ENCODE measurements at regions not wholly inside any gene's neighbourhood (a gene's known extent, or its start where the extent isn't known, plus 50 kb on each side); places are given as distances from the start of the nearest gene placed in this dataset.
A peak's percentile ranks its signal among the peaks of the same experiment; 100 is the strongest.

DNA sequence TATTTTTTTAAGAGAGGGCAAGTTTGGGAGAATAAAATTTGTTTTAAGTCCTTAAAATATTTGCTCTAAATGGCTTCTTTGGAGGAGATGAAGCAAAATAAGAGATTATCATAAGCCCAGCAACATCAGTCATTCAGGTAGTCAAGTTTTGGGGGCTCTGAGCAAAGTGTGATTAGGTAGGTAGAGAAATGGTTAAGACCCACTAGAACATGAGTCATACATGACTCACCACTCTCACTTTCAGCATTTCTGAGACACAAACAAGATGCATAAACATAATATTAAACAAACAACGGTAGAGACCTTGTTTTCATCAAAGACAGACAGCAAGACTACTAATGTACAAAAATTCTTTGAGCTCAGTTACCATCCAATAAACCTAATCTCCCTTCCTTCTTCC is 272.2 kb downstream of the LMO4 start:
- Histone ChIP-seq H3K9me3 (ENCODE audit: control insufficient read depth in 2 of 2, insufficient read depth in 1 of 2, low read depth in 1 of 2, low read length in 1 of 2) (no peaks in the 10 kb centered on the region), H3K27me3 (ENCODE audit: control insufficient read depth in 3 of 3, insufficient read depth in 3 of 3, low read length in 3 of 3) (no peaks in the 10 kb centered on the region), H3K27ac (ENCODE audit: low read depth in 1 of 3, low read length in 2 of 3) (no peak overlapping the region), H3K4me1 (ENCODE audit: control insufficient read depth in 3 of 3, insufficient read depth in 2 of 3, low read depth in 1 of 3, low read length in 2 of 3) (peaks cover 0 to 20% (median 0%) of the 10 kb centered on the region in 3 donors), H3K4me3 (ENCODE audit: low read depth in 1 of 3, low read length in 3 of 3) (no peak overlapping the region), H3K36me3 (ENCODE audit: control insufficient read depth in 3 of 3, insufficient read depth in 2 of 3, low read depth in 1 of 3, low read length in 3 of 3) (no peaks in the 10 kb centered on the region)
- 50 to 58% (median 50%) methylated on average over 1 of the region's 1 CpG for WGBS, 3 donors
- FAIRE-seq (no peak), DNase-seq (no peak)

DNA sequence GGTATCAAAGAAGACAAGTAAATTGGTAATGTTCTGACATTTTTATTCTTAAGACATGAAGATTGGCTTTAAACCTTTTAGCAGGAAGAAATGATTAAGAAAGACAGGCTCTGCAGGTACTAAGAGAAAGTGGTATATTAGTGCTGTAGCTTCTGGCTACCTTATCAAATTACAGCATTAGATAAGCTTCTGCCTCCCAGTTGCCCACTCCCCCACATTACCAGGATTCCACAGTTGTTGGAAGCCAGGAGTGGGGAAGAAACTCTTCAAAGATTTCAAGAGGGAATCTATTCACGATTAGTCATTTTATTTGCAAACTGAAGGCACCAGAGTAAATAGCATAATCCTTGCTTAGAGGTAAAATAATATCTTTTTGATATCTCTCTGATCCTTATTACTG is 274.9 kb downstream of the LMO4 start:
- H3K27me3 ChIP-seq (ENCODE audit: control insufficient read depth in 3 of 3, insufficient read depth in 3 of 3, low read length in 3 of 3): no peaks in the 10 kb centered on the region
- FAIRE-seq (no peak), DNase-seq (no peak)
- no peaks in the 10 kb centered on the region for H3K9me3 ChIP-seq (ENCODE audit: control insufficient read depth in 2 of 2, insufficient read depth in 1 of 2, low read depth in 1 of 2, low read length in 1 of 2)
- 75 to 90% (median 82%) methylated on average over 1 of the region's 1 CpG for WGBS, 3 donors
- H3K27ac ChIP-seq (ENCODE audit: low read depth in 1 of 3, low read length in 2 of 3): no peak overlapping the region
- H3K4me3 ChIP-seq (ENCODE audit: low read depth in 1 of 3, low read length in 3 of 3): no peak overlapping the region
- H3K4me1 ChIP-seq (ENCODE audit: control insufficient read depth in 3 of 3, insufficient read depth in 2 of 3, low read depth in 1 of 3, low read length in 2 of 3): peaks cover 0 to 20% (median 0%) of the 10 kb centered on the region in 3 donors
- H3K36me3 ChIP-seq (ENCODE audit: control insufficient read depth in 3 of 3, insufficient read depth in 2 of 3, low read depth in 1 of 3, low read length in 3 of 3): no peaks in the 10 kb centered on the region

- peak; percentile 39 to 67 for DNase-seq
- Histone ChIP-seq H3K4me1 (ENCODE audit: control insufficient read depth in 3 of 3, insufficient read depth in 2 of 3, low read depth in 1 of 3, low read length in 2 of 3) (peaks cover 0 to 4% (median 0%) of the 10 kb centered on the region in 3 donors), H3K4me3 (ENCODE audit: low read depth in 1 of 3, low read length in 3 of 3) (no peak overlapping the region), H3K27ac (ENCODE audit: low read depth in 1 of 3, low read length in 2 of 3) (peak overlapping the region in 1 of 3 donors; percentile 38), H3K36me3 (ENCODE audit: control insufficient read depth in 3 of 3, insufficient read depth in 2 of 3, low read depth in 1 of 3, low read length in 3 of 3) (no peaks in the 10 kb centered on the region), H3K9me3 (ENCODE audit: control insufficient read depth in 2 of 2, insufficient read depth in 1 of 2, low read depth in 1 of 2, low read length in 1 of 2) (peaks cover 0 to 3% of the 10 kb centered on the region in 2 donors), H3K27me3 (ENCODE audit: control insufficient read depth in 3 of 3, insufficient read depth in 3 of 3, low read length in 3 of 3) (no peaks in the 10 kb centered on the region)
- WGBS, 3 donors: 21 to 54% (median 38%) methylated on average over 3 of the region's 3 CpGs
- FAIRE-seq: no peak
Measured at GRCh38 chr1:87612956-87613355, 284.3 kb downstream of the LMO4 start.

DNA sequence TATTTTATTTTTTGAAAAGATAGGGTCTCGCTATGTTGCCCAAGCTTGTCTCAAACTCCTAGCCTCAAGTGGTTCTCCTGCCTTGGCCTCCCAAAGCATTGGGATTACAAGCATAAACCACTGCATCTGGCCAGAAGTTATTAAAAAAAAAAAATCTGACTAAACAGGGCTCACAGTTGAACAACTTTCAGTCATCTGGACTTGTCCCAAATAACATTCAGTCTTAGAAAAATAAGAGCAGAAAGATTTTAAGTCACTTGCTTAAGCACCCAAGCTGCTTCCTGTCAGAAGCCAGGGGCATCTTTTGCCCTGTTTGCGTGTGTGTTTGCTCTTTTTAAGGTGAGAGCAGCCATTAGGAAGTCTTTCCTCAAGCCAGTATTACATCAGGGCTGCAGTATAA is 286.8 kb downstream of the LMO4 start:
- no peaks in the 10 kb centered on the region for H3K36me3 ChIP-seq (ENCODE audit: control insufficient read depth in 3 of 3, insufficient read depth in 2 of 3, low read depth in 1 of 3, low read length in 3 of 3)
- DNase-seq (no peak), FAIRE-seq (no peak)
- peaks cover 0 to 4% (median 0%) of the 10 kb centered on the region in 3 donors for H3K4me1 ChIP-seq (ENCODE audit: control insufficient read depth in 3 of 3, insufficient read depth in 2 of 3, low read depth in 1 of 3, low read length in 2 of 3)
- no peak overlapping the region for H3K4me3 ChIP-seq (ENCODE audit: low read depth in 1 of 3, low read length in 3 of 3)
- H3K27ac ChIP-seq (ENCODE audit: low read depth in 1 of 3, low read length in 2 of 3): no peak overlapping the region
- 78 to 94% (median 89%) methylated on average over 2 of the region's 2 CpGs for WGBS, 3 donors
- H3K9me3 ChIP-seq (ENCODE audit: control insufficient read depth in 2 of 2, insufficient read depth in 1 of 2, low read depth in 1 of 2, low read length in 1 of 2): peaks cover 0 to 12% of the 10 kb centered on the region in 2 donors
- no peaks in the 10 kb centered on the region for H3K27me3 ChIP-seq (ENCODE audit: control insufficient read depth in 3 of 3, insufficient read depth in 3 of 3, low read length in 3 of 3)

DNA sequence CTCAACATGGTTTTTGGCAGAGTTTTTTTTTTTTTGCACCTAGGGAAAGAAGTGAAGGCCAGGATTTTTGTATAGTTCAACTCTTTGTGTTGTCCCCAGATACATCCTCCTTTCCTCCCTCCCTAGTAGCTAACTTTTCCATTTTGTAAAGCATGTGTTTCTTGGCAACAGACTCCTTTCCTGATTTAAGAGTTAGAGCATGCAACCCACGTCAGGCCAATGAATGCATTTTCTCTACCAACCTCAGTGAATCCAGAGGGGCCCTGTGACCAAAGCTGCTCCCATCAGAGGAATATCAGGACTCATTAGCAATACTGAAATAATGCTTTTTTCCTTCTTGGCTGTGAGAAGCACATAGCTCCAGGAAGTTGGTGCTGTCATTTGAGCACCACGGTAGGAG is 287.2 kb downstream of the LMO4 start:
- Histone ChIP-seq H3K27me3 (ENCODE audit: control insufficient read depth in 3 of 3, insufficient read depth in 3 of 3, low read length in 3 of 3) (no peaks in the 10 kb centered on the region), H3K27ac (ENCODE audit: low read depth in 1 of 3, low read length in 2 of 3) (no peak overlapping the region), H3K4me1 (ENCODE audit: control insufficient read depth in 3 of 3, insufficient read depth in 2 of 3, low read depth in 1 of 3, low read length in 2 of 3) (peaks cover 0 to 4% (median 0%) of the 10 kb centered on the region in 3 donors), H3K36me3 (ENCODE audit: control insufficient read depth in 3 of 3, insufficient read depth in 2 of 3, low read depth in 1 of 3, low read length in 3 of 3) (no peaks in the 10 kb centered on the region), H3K4me3 (ENCODE audit: low read depth in 1 of 3, low read length in 3 of 3) (no peak overlapping the region), H3K9me3 (ENCODE audit: control insufficient read depth in 2 of 2, insufficient read depth in 1 of 2, low read depth in 1 of 2, low read length in 1 of 2) (peaks cover 0 to 12% of the 10 kb centered on the region in 2 donors)
- 72 to 89% (median 85%) methylated on average over 2 of the region's 2 CpGs for WGBS, 3 donors
- FAIRE-seq: no peak
- DNase-seq: no peak

DNA sequence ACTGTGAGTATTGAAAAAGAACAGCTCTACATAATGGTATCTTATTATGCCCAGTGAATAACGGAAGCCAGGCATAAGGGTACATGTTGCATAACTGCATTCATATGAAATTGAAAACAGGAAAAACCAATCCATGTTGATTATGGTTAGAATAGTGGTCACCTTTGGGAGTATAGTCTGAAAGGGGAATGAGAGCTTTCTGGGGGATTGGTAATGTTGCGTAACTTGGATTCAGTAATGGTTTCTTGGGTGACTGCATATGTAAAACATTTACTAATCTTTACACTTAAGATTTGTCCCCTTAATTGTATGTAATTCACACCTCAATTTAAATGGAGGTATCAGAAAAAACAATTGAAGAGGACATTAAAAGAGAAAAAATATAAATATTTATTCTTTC is 292.1 kb downstream of the LMO4 start:
- DNase-seq (no peak), FAIRE-seq (no peak)
- WGBS, 3 donors: 95 to 98% (median 96%) methylated on average over 2 of the region's 2 CpGs
- H3K27ac ChIP-seq (ENCODE audit: low read depth in 1 of 3, low read length in 2 of 3): no peak overlapping the region
- no peaks in the 10 kb centered on the region for H3K36me3 ChIP-seq (ENCODE audit: control insufficient read depth in 3 of 3, insufficient read depth in 2 of 3, low read depth in 1 of 3, low read length in 3 of 3)
- peaks cover 0 to 17% of the 10 kb centered on the region in 2 donors for H3K9me3 ChIP-seq (ENCODE audit: control insufficient read depth in 2 of 2, insufficient read depth in 1 of 2, low read depth in 1 of 2, low read length in 1 of 2)
- no peaks in the 10 kb centered on the region for H3K27me3 ChIP-seq (ENCODE audit: control insufficient read depth in 3 of 3, insufficient read depth in 3 of 3, low read length in 3 of 3)
- no peak overlapping the region for H3K4me3 ChIP-seq (ENCODE audit: low read depth in 1 of 3, low read length in 3 of 3)
- H3K4me1 ChIP-seq (ENCODE audit: control insufficient read depth in 3 of 3, insufficient read depth in 2 of 3, low read depth in 1 of 3, low read length in 2 of 3): no peaks in the 10 kb centered on the region

GRCh38 chr1:87629673-87630072 is 301.0 kb downstream of the LMO4 start:
- no peaks in the 10 kb centered on the region for H3K36me3 ChIP-seq (ENCODE audit: control insufficient read depth in 3 of 3, insufficient read depth in 2 of 3, low read depth in 1 of 3, low read length in 3 of 3)
- FAIRE-seq (no peak), DNase-seq (no peak)
- WGBS, 3 donors: 71 to 88% (median 85%) methylated on average over 1 of the region's 1 CpG
- H3K27ac ChIP-seq (ENCODE audit: low read depth in 1 of 3, low read length in 2 of 3): no peak overlapping the region
- H3K27me3 ChIP-seq (ENCODE audit: control insufficient read depth in 3 of 3, insufficient read depth in 3 of 3, low read length in 3 of 3): no peaks in the 10 kb centered on the region
- H3K4me3 ChIP-seq (ENCODE audit: low read depth in 1 of 3, low read length in 3 of 3): no peak overlapping the region
- H3K4me1 ChIP-seq (ENCODE audit: control insufficient read depth in 3 of 3, insufficient read depth in 2 of 3, low read depth in 1 of 3, low read length in 2 of 3): no peaks in the 10 kb centered on the region
- peaks cover 0 to 5% of the 10 kb centered on the region in 2 donors for H3K9me3 ChIP-seq (ENCODE audit: control insufficient read depth in 2 of 2, insufficient read depth in 1 of 2, low read depth in 1 of 2, low read length in 1 of 2)

DNA sequence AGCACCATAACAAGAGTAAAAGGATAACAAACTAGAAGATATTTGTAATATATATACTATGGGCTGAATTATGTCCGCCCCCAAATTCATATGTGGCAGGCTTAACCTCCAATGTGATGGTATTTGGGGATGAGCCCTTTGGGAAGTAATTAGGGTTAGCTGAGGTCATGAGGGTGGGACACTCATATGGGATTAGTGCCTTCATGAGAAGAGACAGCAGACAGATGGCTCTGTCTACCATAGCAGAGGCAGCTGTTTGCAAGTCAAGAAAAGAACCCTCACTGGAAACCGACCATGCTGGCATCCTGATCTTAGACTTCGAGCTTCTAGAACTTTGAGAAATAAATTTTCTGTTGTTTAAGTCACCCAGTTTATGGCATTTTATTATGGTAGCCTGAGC is 303.6 kb downstream of the LMO4 start:
- WGBS, 3 donors: 76 to 86% (median 85%) methylated on average over 3 of the region's 3 CpGs
- FAIRE-seq: no peak
- H3K9me3 ChIP-seq (ENCODE audit: control insufficient read depth in 2 of 2, insufficient read depth in 1 of 2, low read depth in 1 of 2, low read length in 1 of 2): peaks cover 0 to 16% of the 10 kb centered on the region in 2 donors

GRCh38 chr1:87636198-87636892 is 307.7 kb downstream of the LMO4 start:
- H3K27me3 ChIP-seq (ENCODE audit: control insufficient read depth in 3 of 3, insufficient read depth in 3 of 3, low read length in 3 of 3): no peaks in the 10 kb centered on the region
- no peak overlapping the region for H3K27ac ChIP-seq (ENCODE audit: low read depth in 1 of 3, low read length in 2 of 3)
- FAIRE-seq: no peak
- 96 to 97% (median 97%) methylated on average over 28 of the region's 28 CpGs for WGBS, 3 donors
- no peaks in the 10 kb centered on the region for H3K36me3 ChIP-seq (ENCODE audit: control insufficient read depth in 3 of 3, insufficient read depth in 2 of 3, low read depth in 1 of 3, low read length in 3 of 3)
- peaks cover 0 to 16% of the 10 kb centered on the region in 2 donors for H3K9me3 ChIP-seq (ENCODE audit: control insufficient read depth in 2 of 2, insufficient read depth in 1 of 2, low read depth in 1 of 2, low read length in 1 of 2)
- no peaks in the 10 kb centered on the region for H3K4me1 ChIP-seq (ENCODE audit: control insufficient read depth in 3 of 3, insufficient read depth in 2 of 3, low read depth in 1 of 3, low read length in 2 of 3)
- no peak overlapping the region for H3K4me3 ChIP-seq (ENCODE audit: low read depth in 1 of 3, low read length in 3 of 3)
- DNase-seq: no peak

More for the DNA sequence above, 303.6 kb downstream of the LMO4 start:
- Histone ChIP-seq H3K4me1 (ENCODE audit: control insufficient read depth in 3 of 3, insufficient read depth in 2 of 3, low read depth in 1 of 3, low read length in 2 of 3) (no peaks in the 10 kb centered on the region), H3K27ac (ENCODE audit: low read depth in 1 of 3, low read length in 2 of 3) (no peak overlapping the region), H3K27me3 (ENCODE audit: control insufficient read depth in 3 of 3, insufficient read depth in 3 of 3, low read length in 3 of 3) (no peaks in the 10 kb centered on the region), H3K4me3 (ENCODE audit: low read depth in 1 of 3, low read length in 3 of 3) (no peak overlapping the region), H3K36me3 (ENCODE audit: control insufficient read depth in 3 of 3, insufficient read depth in 2 of 3, low read depth in 1 of 3, low read length in 3 of 3) (no peaks in the 10 kb centered on the region)
- DNase-seq: no peak

All from small intestine (tissue), 7 donors.